H9 (cell line): ENCODE measurements at regions not wholly inside any gene's neighbourhood (a gene's known extent, or its start where the extent isn't known, plus 50 kb on each side); places are given as distances from the start of the nearest gene placed in this dataset.

Experiments
- DNase-seq: peaks from one replicate; pipeline ENCODE4 v3.0.0-alpha.2; 2017
- H2AFZ ChIP-seq: one replicate; pipeline ENCODE4 v1.6.1; 2013; ENCODE audit warnings: mild to moderate bottlenecking, low read length, control low read depth, moderate library complexity
- H2AK5ac ChIP-seq: 2 replicates; pipeline ENCODE4 v1.6.1; 2013; ENCODE audit warnings: low read length, control low read depth, mixed read lengths; ENCODE audit not compliant: insufficient read length
- H2BK120ac ChIP-seq: one replicate; pipeline ENCODE4 v1.6.1; 2013; ENCODE audit warnings: low read depth, mild to moderate bottlenecking, low read length, control low read depth, inconsistent platforms; ENCODE audit not compliant: poor library complexity, severe bottlenecking
- H2BK12ac ChIP-seq: 2 replicates; pipeline ENCODE4 v1.6.1; 2013; ENCODE audit warnings: low read length, control low read depth, mixed read lengths, low read depth; ENCODE audit not compliant: insufficient read length
- H2BK15ac ChIP-seq: 2 replicates; pipeline ENCODE4 v1.6.1; 2013; ENCODE audit warnings: low read depth, low read length, control low read depth
- H2BK20ac ChIP-seq: one replicate; pipeline ENCODE4 v1.6.1; 2013; ENCODE audit warnings: low read depth, mild to moderate bottlenecking, low read length, control low read depth, inconsistent platforms; ENCODE audit not compliant: poor library complexity, severe bottlenecking
- H2BK5ac ChIP-seq: 2 replicates; pipeline ENCODE4 v1.6.1; 2013; ENCODE audit warnings: low read length, control low read depth, mixed read lengths; ENCODE audit not compliant: insufficient read length
- H3K14ac ChIP-seq: 2 replicates; pipeline ENCODE4 v1.6.1; 2013; ENCODE audit warnings: low read length, control low read depth; ENCODE audit not compliant: insufficient read depth
- H3K18ac ChIP-seq: 2 replicates; pipeline ENCODE4 v1.6.1; 2013; ENCODE audit warnings: low read depth, mild to moderate bottlenecking, mixed read lengths, low read length, control low read depth; ENCODE audit not compliant: insufficient read length
- H3K23ac ChIP-seq: 2 replicates; pipeline ENCODE4 v1.6.1; 2013; ENCODE audit warnings: low read length, control low read depth, mixed read lengths, low read depth; ENCODE audit not compliant: insufficient read length
- H3K23me2 ChIP-seq: 2 replicates; pipeline ENCODE4 v1.6.1; 2013; ENCODE audit warnings: low read depth, mild to moderate bottlenecking, mixed read lengths, low read length, control low read depth; ENCODE audit not compliant: insufficient read length, poor library complexity, severe bottlenecking
- H3K27ac ChIP-seq: 2 replicates; pipeline ENCODE4 v1.5.1; 2013; ENCODE audit warnings: low read length, control low read depth, mixed read lengths, low read depth; ENCODE audit not compliant: insufficient read length
- H3K27me3 ChIP-seq: 2 replicates; pipeline ENCODE4 v1.6.1; 2013; ENCODE audit warnings: low read length, control low read depth, inconsistent platforms; ENCODE audit not compliant: insufficient read depth
- H3K4ac ChIP-seq: 2 replicates; pipeline ENCODE4 v1.6.1; 2013; ENCODE audit warnings: low read depth, mild to moderate bottlenecking, control low read depth, inconsistent platforms, low read length, moderate library complexity
- H3K4me1 ChIP-seq: 2 replicates; pipeline ENCODE4 v1.6.1; 2013; ENCODE audit warnings: low read length, control low read depth, inconsistent platforms; ENCODE audit not compliant: insufficient read depth
- H3K4me2 ChIP-seq: 2 replicates; pipeline ENCODE4 v1.6.1; 2013; ENCODE audit warnings: low read length, control low read depth, mixed read lengths; ENCODE audit not compliant: insufficient read length, insufficient read depth
- H3K56ac ChIP-seq: 2 replicates; pipeline ENCODE4 v1.6.1; 2013; ENCODE audit warnings: low read depth, mild to moderate bottlenecking, mixed read lengths, low read length, control low read depth; ENCODE audit not compliant: insufficient read length
- H3K79me1 ChIP-seq: 2 replicates; pipeline ENCODE4 v1.6.1; 2013; ENCODE audit warnings: low read depth, mild to moderate bottlenecking, moderate library complexity, low read length, control low read depth, inconsistent platforms; ENCODE audit not compliant: insufficient read depth, poor library complexity, severe bottlenecking
- H3K79me2 ChIP-seq: 2 replicates; pipeline ENCODE4 v1.6.1; 2013; ENCODE audit warnings: low read length, control low read depth, inconsistent platforms; ENCODE audit not compliant: insufficient read depth
- H3K9ac ChIP-seq: 2 replicates; pipeline ENCODE4 v1.6.1; 2013; ENCODE audit warnings: low read length, control low read depth, mixed read lengths; ENCODE audit not compliant: insufficient read length; ENCODE audit errors: extremely low read depth
- H3K9me3 ChIP-seq: one replicate; pipeline ENCODE4 v1.6.1; 2013; ENCODE audit warnings: low read depth, low read length, inconsistent platforms; ENCODE audit not compliant: control insufficient read depth
- H3T11ph ChIP-seq: one replicate; pipeline ENCODE4 v1.6.1; 2013; ENCODE audit warnings: mild to moderate bottlenecking, low read length, control low read depth, inconsistent platforms
- H4K20me1 ChIP-seq: one replicate; pipeline ENCODE4 v1.6.1; 2013; ENCODE audit not compliant: control insufficient read depth, insufficient read length, insufficient read depth
- H4K5ac ChIP-seq: 2 replicates; pipeline ENCODE4 v1.6.1; 2013; ENCODE audit warnings: low read depth, mild to moderate bottlenecking, mixed read lengths, low read length, control low read depth; ENCODE audit not compliant: insufficient read length
- H4K8ac ChIP-seq: replicated peaks from 2 replicates; pipeline ENCODE4 v1.6.1; 2013; ENCODE audit warnings: low read length, control low read depth, mixed read lengths, low read depth; ENCODE audit not compliant: insufficient read length
- H4K91ac ChIP-seq: 2 replicates; pipeline ENCODE4 v1.6.1; 2013; ENCODE audit warnings: low read depth, mild to moderate bottlenecking, moderate library complexity, mixed read lengths, low read length, control low read depth; ENCODE audit not compliant: insufficient read length
- H3K27ac Mint-ChIP-seq, 3 experiments: 2 replicates in 2 of 3; 3 replicates in 1 of 3; pipeline ENCODE4 v1.8.0; 2020 to 2021; ENCODE audit warnings: mixed read lengths in 3 of 3, mild to moderate bottlenecking in 1 of 3, moderate library complexity in 1 of 3
- H3K27me3 Mint-ChIP-seq: 2 replicates; pipeline ENCODE4 v1.8.0; 2021; ENCODE audit warnings: low read depth, mild to moderate bottlenecking, moderate library complexity, mixed read lengths
- H3K36me3 Mint-ChIP-seq, 3 experiments: 2 replicates in 2 of 3; 3 replicates in 1 of 3; pipeline ENCODE4 v1.8.0; 2020 to 2021; ENCODE audit warnings: low read depth in 3 of 3, mixed read lengths in 3 of 3; ENCODE audit not compliant: insufficient read depth in 1 of 3
- H3K4me1 Mint-ChIP-seq, 2 experiments: 2 replicates each; pipeline ENCODE4 v1.8.0; 2020; ENCODE audit warnings: mixed read lengths in 2 of 2
- H3K4me3 Mint-ChIP-seq, 2 experiments: 2 replicates in 1 of 2; 3 replicates in 1 of 2; pipeline ENCODE4 v1.8.0; 2020 to 2021; ENCODE audit warnings: mild to moderate bottlenecking in 2 of 2, mixed read lengths in 2 of 2, moderate library complexity in 1 of 2
- H3K9me3 Mint-ChIP-seq, 2 experiments: 2 replicates in 1 of 2; 3 replicates in 1 of 2; pipeline ENCODE4 v1.8.0; 2020; ENCODE audit warnings: mild to moderate bottlenecking in 2 of 2, mixed read lengths in 2 of 2, moderate library complexity in 1 of 2
- CTCF ChIP-seq: fragments of 200-600 bp; sonication (generic); conservative IDR thresholded peaks from 3 replicates; pipeline ENCODE4 v1.8.0; 2021; ENCODE audit warnings: antibody characterized with exemption, mild to moderate bottlenecking

DNA sequence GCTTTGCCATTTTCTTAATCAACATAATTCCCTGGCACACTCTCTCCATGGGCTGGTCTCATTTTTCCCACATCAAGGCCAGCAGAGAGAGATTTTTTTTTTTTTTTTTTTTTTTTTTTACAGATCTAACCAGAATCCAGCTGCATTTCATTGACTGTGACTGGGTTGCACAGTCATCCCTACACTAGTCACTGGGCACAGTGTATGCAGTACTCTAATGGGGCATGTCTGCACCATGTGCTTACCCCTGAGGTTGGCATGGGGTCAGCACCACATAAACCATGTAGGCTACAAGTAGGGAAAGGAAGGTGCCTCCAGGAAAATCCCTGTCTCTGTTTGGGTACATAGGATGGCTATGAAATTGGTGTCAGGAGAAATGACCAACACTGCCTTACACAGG, 64.1 kb upstream of the LRP8 start:
- Histone ChIP-seq H2AFZ (no peak overlapping the region), H3K4me1 (peaks cover 10% of the 10 kb centered on the region), H3K79me2 (no peaks in the 10 kb centered on the region), H2BK15ac (no peak overlapping the region), H3K9ac (no peak overlapping the region), H4K5ac (no peak overlapping the region), H4K20me1 (no peaks in the 10 kb centered on the region), H3K79me1 (no peaks in the 10 kb centered on the region), H3K23me2 (no peaks in the 10 kb centered on the region), H3K23ac (no peak overlapping the region), H3K4ac (no peak overlapping the region), H3K56ac (no peak overlapping the region), H3K9me3 (no peaks in the 10 kb centered on the region), H4K8ac (no peak overlapping the region), H3K18ac (no peak overlapping the region), H4K91ac (no peak overlapping the region), H3K14ac (no peak overlapping the region), H2BK12ac (no peak overlapping the region), H3K4me2 (no peak overlapping the region), H2BK20ac (no peak overlapping the region), H2BK120ac (no peak overlapping the region), H2BK5ac (no peak overlapping the region), H3K27me3 (no peaks in the 10 kb centered on the region), H3K27ac (no peak overlapping the region), H2AK5ac (no peak overlapping the region), H3T11ph (no peak overlapping the region)
- H3K4me1 Mint-ChIP-seq, result peaks cover 37 to 41% of the 10 kb centered on the region in 2 experiments
- peaks cover 0 to 5% (median 0%) of the 10 kb centered on the region in 3 experiments; a peak in 1 of 7 replicates for H3K36me3 Mint-ChIP-seq
- H3K27ac Mint-ChIP-seq, result no peak overlapping the region
- TF ChIP-seq CTCF, result no peak
- H3K9me3 Mint-ChIP-seq, result peaks cover 3 to 6% of the 10 kb centered on the region in 2 experiments; a peak in 3 of 5 replicates
- peaks cover 11% of the 10 kb centered on the region for H3K27me3 Mint-ChIP-seq
- H3K4me3 Mint-ChIP-seq, result no peak overlapping the region
- DNase-seq, result no peak
